Loucy (cell line): ENCODE measurements at regions not wholly inside any gene's neighbourhood (a gene's known extent, or its start where the extent isn't known, plus 50 kb on each side); places are given as distances from the start of the nearest gene placed in this dataset.

Source experiments
- H2AFZ ChIP-seq: fragments of 200-600 bp; sonication (generic); 2 replicates; pipeline ENCODE4 v1.6.0; 2016; ENCODE audit warnings: antibody characterized with exemption, mild to moderate bottlenecking, low read length, moderate library complexity
- H3F3A ChIP-seq: fragments of 200-600 bp; 2 replicates; pipeline ENCODE4 v1.6.0; 2016; ENCODE audit warnings: antibody characterized with exemption, low read depth, mild to moderate bottlenecking
- H3K27me3 ChIP-seq: fragments of 200-600 bp; sonication (generic); 2 replicates; pipeline ENCODE4 v1.6.1; 2014; ENCODE audit warnings: low read length, mild to moderate bottlenecking; ENCODE audit not compliant: insufficient read depth, poor library complexity, severe bottlenecking
- H3K36me3 ChIP-seq: fragments of 200-600 bp; sonication (generic); 2 replicates; pipeline ENCODE4 v1.6.1; 2016; ENCODE audit warnings: low read length; ENCODE audit not compliant: insufficient read depth
- H3K4me1 ChIP-seq: fragments of 200-600 bp; sonication (generic); 2 replicates; pipeline ENCODE4 v1.5.1; 2014; ENCODE audit warnings: low read length, mild to moderate bottlenecking; ENCODE audit not compliant: insufficient read depth, poor library complexity, severe bottlenecking
- H3K4me2 ChIP-seq: fragments of 200-600 bp; sonication (generic); 2 replicates; pipeline ENCODE4 v1.6.0; 2014; ENCODE audit warnings: antibody characterized with exemption, low read length, low read depth, mild to moderate bottlenecking; ENCODE audit not compliant: poor library complexity, severe bottlenecking
- H3K4me3 ChIP-seq: fragments of 200-600 bp; sonication (generic); 2 replicates; pipeline ENCODE4 v1.5.1; 2014; ENCODE audit warnings: low read length, mild to moderate bottlenecking, mixed read lengths; ENCODE audit not compliant: poor library complexity, severe bottlenecking
- H3K79me2 ChIP-seq: fragments of 200-600 bp; sonication (generic); 2 replicates; pipeline ENCODE4 v1.6.1; 2014; ENCODE audit warnings: low read length; ENCODE audit not compliant: insufficient read depth
- H3K9ac ChIP-seq: fragments of 200-600 bp; sonication (generic); 2 replicates; pipeline ENCODE4 v1.6.0; 2014; ENCODE audit warnings: mild to moderate bottlenecking, low read depth, low read length, moderate library complexity; ENCODE audit not compliant: poor library complexity, severe bottlenecking
- H3K9me2 ChIP-seq: fragments of 200-600 bp; sonication (generic); replicated peaks from 2 replicates; pipeline ENCODE4 v1.6.1; 2016; ENCODE audit warnings: low read depth, low read length, mixed read lengths
- H3K9me3 ChIP-seq: fragments of 200-600 bp; sonication (generic); 2 replicates; pipeline ENCODE4 v1.6.1; 2014; ENCODE audit warnings: mild to moderate bottlenecking, antibody characterized with exemption, low read length, low read depth; ENCODE audit not compliant: insufficient read depth
- H4K20me1 ChIP-seq: fragments of 200-600 bp; sonication (generic); 2 replicates; pipeline ENCODE4 v1.6.0; 2014; ENCODE audit warnings: antibody characterized with exemption, low read length, mild to moderate bottlenecking; ENCODE audit not compliant: insufficient read depth, poor library complexity, severe bottlenecking
- EZH2phosphoT487 ChIP-seq: fragments of 200-600 bp; IDR thresholded peaks from 2 replicates; pipeline ENCODE4 v1.6.1; 2018; ENCODE audit warnings: antibody characterized with exemption, mild to moderate bottlenecking, moderate library complexity, borderline replicate concordance
- TF ChIP-seq, protein P1 (sequence below): fragments of 200-600 bp; sonication (generic); conservative IDR thresholded peaks from 2 replicates; pipeline ENCODE4 v1.5.1; 2014; ENCODE audit warnings: mild to moderate bottlenecking, antibody characterized with exemption, low read length

DNA sequence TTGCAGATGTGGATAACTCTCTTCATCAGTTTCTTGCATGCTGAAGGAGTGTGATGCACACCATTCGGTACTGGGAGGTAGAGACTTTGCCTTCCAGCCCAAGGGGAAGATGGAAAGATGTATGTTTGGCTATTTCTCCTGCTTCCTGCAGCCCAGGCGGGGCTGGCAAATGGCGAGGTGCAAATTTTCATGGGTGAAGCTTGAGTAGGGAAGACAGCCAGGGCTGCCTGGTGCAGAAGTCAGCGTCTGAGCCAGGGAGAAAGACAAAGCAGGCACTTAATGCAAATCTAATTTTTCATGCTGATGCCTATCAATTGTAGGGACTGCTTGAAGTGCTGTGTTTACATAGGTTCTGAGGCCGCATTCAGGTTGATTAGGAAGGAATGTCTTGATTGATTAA lies 384.7 kb upstream of the EEF2KMT start:
- Histone ChIP-seq H4K20me1 (no peaks in the 10 kb centered on the region), H3K4me1 (no peaks in the 10 kb centered on the region), H3K79me2 (no peaks in the 10 kb centered on the region), H3K4me2 (no peak overlapping the region), H3K4me3 (no peak overlapping the region), H3K9me2 (no peaks in the 10 kb centered on the region), H3K9ac (no peak overlapping the region), H3F3A (no peaks in the 10 kb centered on the region), H3K36me3 (no peaks in the 10 kb centered on the region), H3K27me3 (no peaks in the 10 kb centered on the region), H2AFZ (no peak overlapping the region), H3K9me3 (no peaks in the 10 kb centered on the region)
- TF ChIP-seq, protein P1, sequence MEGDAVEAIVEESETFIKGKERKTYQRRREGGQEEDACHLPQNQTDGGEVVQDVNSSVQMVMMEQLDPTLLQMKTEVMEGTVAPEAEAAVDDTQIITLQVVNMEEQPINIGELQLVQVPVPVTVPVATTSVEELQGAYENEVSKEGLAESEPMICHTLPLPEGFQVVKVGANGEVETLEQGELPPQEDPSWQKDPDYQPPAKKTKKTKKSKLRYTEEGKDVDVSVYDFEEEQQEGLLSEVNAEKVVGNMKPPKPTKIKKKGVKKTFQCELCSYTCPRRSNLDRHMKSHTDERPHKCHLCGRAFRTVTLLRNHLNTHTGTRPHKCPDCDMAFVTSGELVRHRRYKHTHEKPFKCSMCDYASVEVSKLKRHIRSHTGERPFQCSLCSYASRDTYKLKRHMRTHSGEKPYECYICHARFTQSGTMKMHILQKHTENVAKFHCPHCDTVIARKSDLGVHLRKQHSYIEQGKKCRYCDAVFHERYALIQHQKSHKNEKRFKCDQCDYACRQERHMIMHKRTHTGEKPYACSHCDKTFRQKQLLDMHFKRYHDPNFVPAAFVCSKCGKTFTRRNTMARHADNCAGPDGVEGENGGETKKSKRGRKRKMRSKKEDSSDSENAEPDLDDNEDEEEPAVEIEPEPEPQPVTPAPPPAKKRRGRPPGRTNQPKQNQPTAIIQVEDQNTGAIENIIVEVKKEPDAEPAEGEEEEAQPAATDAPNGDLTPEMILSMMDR, result no peak
- TF ChIP-seq EZH2phosphoT487, result no peak

DNA sequence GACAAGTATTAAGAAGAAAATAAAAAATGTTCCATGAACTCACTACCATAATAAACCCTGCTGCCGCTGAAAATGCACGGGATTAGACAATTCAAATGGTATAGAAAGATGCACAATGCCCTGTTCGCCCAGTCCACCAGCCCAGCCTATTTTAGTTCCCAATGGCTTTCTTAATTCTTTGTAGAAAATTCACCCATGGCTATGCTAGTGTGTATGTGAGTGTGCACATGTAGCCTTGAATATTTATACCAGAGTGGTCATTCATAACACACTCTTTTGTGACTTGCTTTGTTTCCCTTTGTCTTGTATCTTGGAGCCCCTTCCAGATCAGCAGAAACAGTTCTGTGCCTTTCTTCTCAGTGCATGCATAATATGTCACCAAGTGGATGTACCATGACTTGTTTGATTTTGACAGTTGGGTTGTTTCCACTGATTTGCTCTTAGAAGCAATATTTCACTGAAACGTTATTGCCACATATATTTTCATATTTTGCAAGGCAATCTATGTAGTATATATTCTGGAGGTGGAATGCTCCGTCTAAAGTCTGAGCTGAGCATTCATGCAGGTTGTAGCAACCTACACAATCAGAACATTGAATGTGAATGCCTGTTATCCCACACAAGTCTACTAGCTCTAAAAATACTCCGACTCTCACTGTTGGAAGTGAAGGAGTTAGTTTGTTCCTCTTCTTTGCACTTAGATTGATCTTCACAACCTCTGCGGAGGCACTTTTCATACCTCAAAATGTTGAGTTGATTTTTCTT lies 383.0 kb upstream of the EEF2KMT start:
- Histone ChIP-seq H3K4me1 (no peaks in the 10 kb centered on the region), H3K79me2 (no peaks in the 10 kb centered on the region), H3F3A (no peaks in the 10 kb centered on the region), H3K9me3 (no peaks in the 10 kb centered on the region), H4K20me1 (no peaks in the 10 kb centered on the region), H3K9ac (no peak overlapping the region), H2AFZ (no peak overlapping the region), H3K9me2 (no peaks in the 10 kb centered on the region), H3K36me3 (no peaks in the 10 kb centered on the region), H3K27me3 (no peaks in the 10 kb centered on the region), H3K4me3 (no peak overlapping the region), H3K4me2 (no peak overlapping the region)
- TF ChIP-seq, protein P1, result no peak
- TF ChIP-seq EZH2phosphoT487, result no peak

DNA sequence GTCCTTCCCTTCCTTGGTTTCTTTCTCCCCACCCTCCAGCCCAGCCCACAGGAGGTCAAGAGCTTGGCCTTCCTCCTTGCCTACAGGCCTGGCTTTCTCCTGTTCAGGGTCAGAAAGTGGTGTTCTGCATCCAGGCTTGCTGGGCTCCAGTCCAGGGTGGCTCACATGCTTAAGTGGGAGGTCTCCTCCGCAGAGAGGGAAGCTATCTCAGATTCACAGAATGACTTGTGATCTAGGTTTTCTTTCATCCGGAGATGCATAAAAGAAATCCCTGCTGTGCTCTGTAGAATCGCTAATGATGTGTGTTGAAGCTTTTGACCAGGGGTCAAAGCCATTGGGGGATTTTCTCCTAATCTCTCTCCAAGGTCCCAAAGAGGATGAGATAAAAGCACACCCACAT lies 382.3 kb upstream of the EEF2KMT start:
- Histone ChIP-seq H3K9me3 (no peaks in the 10 kb centered on the region), H3K9ac (no peak overlapping the region), H3K79me2 (no peaks in the 10 kb centered on the region), H4K20me1 (no peaks in the 10 kb centered on the region), H3K36me3 (no peaks in the 10 kb centered on the region), H3K4me1 (no peaks in the 10 kb centered on the region), H3K9me2 (no peaks in the 10 kb centered on the region), H2AFZ (no peak overlapping the region), H3K4me3 (no peak overlapping the region), H3K4me2 (no peak overlapping the region), H3F3A (no peaks in the 10 kb centered on the region), H3K27me3 (no peaks in the 10 kb centered on the region)
- no peak for TF ChIP-seq EZH2phosphoT487
- TF ChIP-seq, protein P1, result no peak
